Ovary (tissue), 3 donors: ENCODE measurements at regions not wholly inside any gene's neighbourhood (a gene's known extent, or its start where the extent isn't known, plus 50 kb on each side); places are given as distances from the start of the nearest gene placed in this dataset.

ENCODE experiments used
- EP300 ChIP-seq: sonication (generic); formaldehyde crosslinking; IDR thresholded peaks from one replicate; pipeline ENCODE4 v1.6.1; 2017; ENCODE audit warnings: antibody characterized with exemption
- POLR2A ChIP-seq: fragments of 450-650 bp; IDR thresholded peaks from one replicate; pipeline ENCODE4 v1.6.1; 2017; ENCODE audit warnings: antibody characterized with exemption, mild to moderate bottlenecking, moderate library complexity
- TF ChIP-seq, protein P1 (sequence below), 3 donors: fragments of 450-650 bp in 2 of 3; fragments of 200-600 bp in 1 of 3; IDR thresholded peaks; one replicate each; pipeline versions ENCODE4 v1.5.1 to v1.8.0; 2016 to 2022; ENCODE audit warnings: antibody characterized with exemption in 3 of 3, mild to moderate bottlenecking in 1 of 3
- donor health status: DM: no; HTN: no; CAD: no.

DNA sequence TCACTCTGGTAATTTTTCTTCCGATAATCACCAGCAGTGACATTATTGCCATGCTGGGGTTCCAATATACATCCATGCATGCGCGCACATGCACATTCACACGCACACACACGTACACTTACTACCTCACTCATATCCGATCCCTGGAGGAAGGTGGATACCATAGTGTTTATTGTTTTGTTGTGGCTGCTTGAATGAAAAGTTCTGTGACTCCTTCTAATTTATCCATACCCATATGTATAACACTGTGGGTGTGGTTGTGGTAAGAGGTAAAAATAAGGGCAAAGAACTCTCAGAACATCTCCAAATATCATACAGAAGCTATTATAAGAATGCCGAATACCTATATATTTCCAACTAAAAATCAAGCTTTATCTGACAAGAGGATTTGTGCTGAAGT, 407.8 kb upstream of the PODXL start:
- TF ChIP-seq, protein P1, sequence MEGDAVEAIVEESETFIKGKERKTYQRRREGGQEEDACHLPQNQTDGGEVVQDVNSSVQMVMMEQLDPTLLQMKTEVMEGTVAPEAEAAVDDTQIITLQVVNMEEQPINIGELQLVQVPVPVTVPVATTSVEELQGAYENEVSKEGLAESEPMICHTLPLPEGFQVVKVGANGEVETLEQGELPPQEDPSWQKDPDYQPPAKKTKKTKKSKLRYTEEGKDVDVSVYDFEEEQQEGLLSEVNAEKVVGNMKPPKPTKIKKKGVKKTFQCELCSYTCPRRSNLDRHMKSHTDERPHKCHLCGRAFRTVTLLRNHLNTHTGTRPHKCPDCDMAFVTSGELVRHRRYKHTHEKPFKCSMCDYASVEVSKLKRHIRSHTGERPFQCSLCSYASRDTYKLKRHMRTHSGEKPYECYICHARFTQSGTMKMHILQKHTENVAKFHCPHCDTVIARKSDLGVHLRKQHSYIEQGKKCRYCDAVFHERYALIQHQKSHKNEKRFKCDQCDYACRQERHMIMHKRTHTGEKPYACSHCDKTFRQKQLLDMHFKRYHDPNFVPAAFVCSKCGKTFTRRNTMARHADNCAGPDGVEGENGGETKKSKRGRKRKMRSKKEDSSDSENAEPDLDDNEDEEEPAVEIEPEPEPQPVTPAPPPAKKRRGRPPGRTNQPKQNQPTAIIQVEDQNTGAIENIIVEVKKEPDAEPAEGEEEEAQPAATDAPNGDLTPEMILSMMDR (IDR thresholded peaks at IDR 0.05), result no peak
- TF ChIP-seq POLR2A, result no peak
- no peak for TF ChIP-seq EP300
